MCF 10A (cell line): ENCODE measurements at regions not wholly inside any gene's neighbourhood (a gene's known extent, or its start where the extent isn't known, plus 50 kb on each side); places are given as distances from the start of the nearest gene placed in this dataset.

ENCODE experiments used
- BruUV-seq: library from RNA; stranded (reverse); fragments of 400-500 nt; replicated peaks from 2 replicates; lab custom pipeline; 2021; lab: Mats Ljungman, UMichigan
- CTCF ChIA-PET: fragments of 300-600 bp; sonication (Branson Sonifier 250); formaldehyde crosslinking; extraction: SDS; loops from one replicate; lab custom pipeline; 2021; ENCODE audit warnings: antibody characterized with exemption, inconsistent platforms; lab: Yijun Ruan, JAX
- POLR2A ChIA-PET: fragments of 300-600, 350-650 bp; sonication (Branson Sonifier 250); formaldehyde crosslinking; extraction: SDS; loops from one replicate; lab custom pipeline; 2020; ENCODE audit warnings: antibody characterized with exemption, inconsistent platforms; lab: Yijun Ruan, JAX
- DNase-seq: peaks from one replicate; pipeline ENCODE4 v3.0.0-alpha.2; 2018; ENCODE audit not compliant: unreplicated experiment
- H3K27ac Mint-ChIP-seq: one replicate; pipeline ENCODE4 v1.8.0; 2022; ENCODE audit warnings: mild to moderate bottlenecking, low read depth, mixed read lengths; ENCODE audit not compliant: unreplicated experiment
- H3K27me3 Mint-ChIP-seq: one replicate; pipeline ENCODE4 v1.8.0; 2022; ENCODE audit warnings: mixed read lengths; ENCODE audit not compliant: insufficient read depth, unreplicated experiment
- H3K36me3 Mint-ChIP-seq: one replicate; pipeline ENCODE4 v1.8.0; 2022; ENCODE audit warnings: mild to moderate bottlenecking, moderate library complexity, mixed read lengths; ENCODE audit not compliant: insufficient read depth, unreplicated experiment
- H3K4me1 Mint-ChIP-seq: one replicate; pipeline ENCODE4 v1.8.0; 2022; ENCODE audit warnings: mixed read lengths; ENCODE audit not compliant: insufficient read depth, unreplicated experiment
- H3K4me3 Mint-ChIP-seq: one replicate; pipeline ENCODE4 v1.8.0; 2022; ENCODE audit warnings: mild to moderate bottlenecking, moderate library complexity, mixed read lengths; ENCODE audit not compliant: unreplicated experiment
- H3K9me3 Mint-ChIP-seq: one replicate; pipeline ENCODE4 v1.8.0; 2022; ENCODE audit warnings: mixed read lengths; ENCODE audit not compliant: unreplicated experiment
- intact Hi-C: fragments of 100-400 bp; cut with micrococcal nuclease; formaldehyde crosslinking; loops from 2 replicates; pipeline ENCODE4 v1.14.1; 2022
- TF ChIP-seq, protein P1 (sequence below): fragments of 200-600 bp; IDR thresholded peaks from one replicate; pipeline ENCODE4 v1.8.0; 2022; ENCODE audit warnings: antibody characterized with exemption, mild to moderate bottlenecking; ENCODE audit not compliant: unreplicated experiment

DNA sequence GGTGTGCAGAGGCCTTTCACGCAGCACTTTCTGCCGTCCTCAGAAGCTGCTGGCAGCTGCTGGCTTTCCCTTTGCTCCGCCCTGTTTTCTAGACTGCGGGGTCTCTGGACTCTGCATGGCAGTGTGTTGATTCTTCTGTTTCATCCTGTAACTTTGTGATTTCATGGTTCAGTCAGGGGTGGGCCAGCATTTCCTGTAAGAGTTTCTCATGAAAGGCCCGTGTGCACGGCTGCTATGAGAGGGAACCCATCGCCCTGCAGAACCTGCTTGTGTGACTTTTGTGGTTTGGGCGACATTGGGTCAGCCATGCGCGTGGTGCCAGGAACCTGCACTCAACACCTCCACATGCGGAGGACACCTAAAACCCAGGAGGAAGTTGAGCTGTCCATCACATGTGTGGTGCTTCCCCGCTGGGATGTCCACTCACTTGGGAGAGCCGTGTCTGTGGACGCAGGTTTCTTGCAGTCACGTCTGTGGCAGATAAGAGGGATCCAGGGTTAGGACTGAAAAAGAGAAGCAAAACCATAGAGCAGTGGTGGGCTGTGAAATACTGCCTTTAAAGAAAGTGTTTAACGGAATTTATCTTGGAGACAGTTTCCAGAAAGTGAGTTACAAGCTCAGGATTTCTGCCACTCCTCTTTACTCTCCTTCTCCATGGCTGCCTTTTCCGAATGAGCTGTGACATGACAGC is 167.3 kb upstream of the ALKAL2 start:
- BruUV-seq, result no TSS peak
- Mint-ChIP-seq H3K9me3 (no peaks in the 10 kb centered on the region), H3K36me3 (no peaks in the 10 kb centered on the region), H3K4me3 (no peak overlapping the region), H3K27ac (no peak overlapping the region), H3K4me1 (peaks cover 7% of the 10 kb centered on the region), H3K27me3 (no peaks in the 10 kb centered on the region)
- ChIA-PET POLR2A (no interaction called here), CTCF (no interaction called here)
- DNase-seq, result no peak
- intact Hi-C loops, result no loop called here
- TF ChIP-seq, protein P1, sequence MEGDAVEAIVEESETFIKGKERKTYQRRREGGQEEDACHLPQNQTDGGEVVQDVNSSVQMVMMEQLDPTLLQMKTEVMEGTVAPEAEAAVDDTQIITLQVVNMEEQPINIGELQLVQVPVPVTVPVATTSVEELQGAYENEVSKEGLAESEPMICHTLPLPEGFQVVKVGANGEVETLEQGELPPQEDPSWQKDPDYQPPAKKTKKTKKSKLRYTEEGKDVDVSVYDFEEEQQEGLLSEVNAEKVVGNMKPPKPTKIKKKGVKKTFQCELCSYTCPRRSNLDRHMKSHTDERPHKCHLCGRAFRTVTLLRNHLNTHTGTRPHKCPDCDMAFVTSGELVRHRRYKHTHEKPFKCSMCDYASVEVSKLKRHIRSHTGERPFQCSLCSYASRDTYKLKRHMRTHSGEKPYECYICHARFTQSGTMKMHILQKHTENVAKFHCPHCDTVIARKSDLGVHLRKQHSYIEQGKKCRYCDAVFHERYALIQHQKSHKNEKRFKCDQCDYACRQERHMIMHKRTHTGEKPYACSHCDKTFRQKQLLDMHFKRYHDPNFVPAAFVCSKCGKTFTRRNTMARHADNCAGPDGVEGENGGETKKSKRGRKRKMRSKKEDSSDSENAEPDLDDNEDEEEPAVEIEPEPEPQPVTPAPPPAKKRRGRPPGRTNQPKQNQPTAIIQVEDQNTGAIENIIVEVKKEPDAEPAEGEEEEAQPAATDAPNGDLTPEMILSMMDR, result no peak

DNA sequence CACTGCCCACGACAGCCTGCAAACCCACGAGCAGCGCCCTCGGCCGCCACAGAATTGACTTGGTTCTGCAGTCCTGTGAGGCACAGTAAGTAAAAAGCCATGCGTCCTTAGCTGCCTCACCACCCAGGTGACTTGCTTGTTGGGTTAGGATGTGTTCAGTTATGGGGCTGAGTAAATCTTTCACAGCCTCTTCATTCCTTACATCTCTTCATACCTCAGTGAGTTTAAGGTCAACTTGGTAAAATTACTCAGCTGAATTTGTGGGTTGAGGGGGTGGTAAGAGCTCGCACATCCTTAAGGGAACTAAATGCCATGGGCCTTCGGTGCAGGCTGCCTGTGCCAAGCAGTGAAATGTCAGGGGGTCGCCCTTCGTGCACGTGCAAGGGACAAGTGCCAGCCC is 165.2 kb upstream of the ALKAL2 start:
- Mint-ChIP-seq H3K9me3 (no peaks in the 10 kb centered on the region), H3K4me3 (no peak overlapping the region), H3K4me1 (peaks cover 7% of the 10 kb centered on the region), H3K27ac (no peak overlapping the region), H3K36me3 (no peaks in the 10 kb centered on the region), H3K27me3 (no peaks in the 10 kb centered on the region)
- TF ChIP-seq, protein P1, result no peak
- DNase-seq, result no peak
- CTCF ChIA-PET, result interaction anchor here (0.9 kb wide), 1 partner anchor 48 kb away, joined by 4 read pairs; no protein-coding TSS in a partner anchor
- POLR2A ChIA-PET, result no interaction called here
- intact Hi-C loops, result no loop called here
- no TSS peak for BruUV-seq

DNA sequence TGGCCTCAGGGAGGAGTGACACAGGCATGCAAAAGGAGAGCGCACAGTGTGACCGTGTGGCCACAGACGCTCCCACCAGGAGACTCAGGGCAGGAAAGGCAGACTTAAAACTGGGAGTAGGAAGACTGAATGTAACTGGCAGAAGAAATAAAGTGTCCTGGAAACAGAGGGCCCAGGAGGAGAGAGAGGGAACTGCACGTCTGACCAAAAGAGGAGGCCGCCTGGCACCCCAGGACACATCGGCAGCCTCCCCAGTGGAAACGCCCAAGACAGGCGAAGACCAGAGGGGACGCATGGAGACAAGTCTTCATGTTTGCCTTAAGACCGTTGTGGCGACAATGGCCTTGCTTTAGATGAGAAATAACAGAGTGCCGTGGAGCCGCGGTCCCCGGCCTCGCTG is 163.6 kb upstream of the ALKAL2 start:
- DNase-seq, result no peak
- Mint-ChIP-seq H3K27me3 (no peaks in the 10 kb centered on the region), H3K36me3 (no peaks in the 10 kb centered on the region), H3K27ac (no peak overlapping the region), H3K9me3 (no peaks in the 10 kb centered on the region), H3K4me1 (no peaks in the 10 kb centered on the region), H3K4me3 (no peak overlapping the region)
- intact Hi-C loops, result no loop called here
- TF ChIP-seq, protein P1, result no peak
- ChIA-PET POLR2A (no interaction called here), CTCF (no interaction called here)
- BruUV-seq, result no TSS peak

DNA sequence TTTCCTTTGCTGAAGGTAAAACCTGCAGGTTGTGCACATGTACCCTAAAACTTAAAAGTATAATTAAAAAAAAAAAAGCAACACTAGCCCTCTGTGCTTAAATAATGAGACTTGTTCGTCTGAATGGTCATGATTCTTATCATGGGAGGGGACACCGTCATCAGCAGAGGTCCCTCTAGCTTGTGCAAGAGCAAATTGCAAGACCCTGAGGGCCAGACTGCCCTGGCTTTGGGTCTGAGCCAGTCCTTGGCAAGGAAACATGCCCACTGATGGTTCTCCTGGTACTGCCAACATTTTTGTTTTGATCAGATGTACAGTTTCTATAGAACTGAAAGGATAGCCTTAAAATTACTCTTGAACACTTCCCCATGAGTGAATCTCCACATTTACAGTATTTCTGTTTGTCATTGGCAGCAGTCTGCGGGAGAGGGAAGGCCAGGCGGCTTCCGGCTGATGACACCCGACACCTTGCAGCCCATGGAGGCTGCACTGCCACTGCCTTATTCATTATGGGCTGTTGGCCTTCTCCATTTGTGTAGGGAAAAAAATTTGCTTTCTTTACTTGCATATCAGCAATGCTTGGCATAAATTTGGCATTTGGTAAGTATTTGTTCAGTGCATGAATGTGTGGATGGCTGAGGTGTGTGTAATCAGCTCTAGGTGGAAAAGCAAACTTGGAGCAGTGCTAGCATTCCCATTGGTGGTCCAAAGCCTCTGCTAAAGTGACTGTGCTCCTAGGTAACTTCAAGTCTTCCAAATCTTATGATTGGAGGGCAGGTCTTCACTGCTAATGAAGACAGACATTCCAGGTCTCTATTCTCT is 161.6 kb upstream of the ALKAL2 start:
- Mint-ChIP-seq H3K9me3 (no peaks in the 10 kb centered on the region), H3K4me1 (no peaks in the 10 kb centered on the region), H3K27ac (no peak overlapping the region), H3K4me3 (no peak overlapping the region), H3K27me3 (no peaks in the 10 kb centered on the region), H3K36me3 (no peaks in the 10 kb centered on the region)
- DNase-seq, result no peak
- intact Hi-C loops, result no loop called here
- no TSS peak for BruUV-seq
- ChIA-PET CTCF (no interaction called here), POLR2A (no interaction called here)
- TF ChIP-seq, protein P1, result no peak
